ENCODE measurements at regions not wholly inside any gene's neighbourhood (a gene's known extent, or its start where the extent isn't known, plus 50 kb on each side); places are given as distances from the start of the nearest gene placed in this dataset.

- peaks cover 0 to 3% of the 10 kb centered on the region in 2 experiments; a peak in 1 of 5 replicates for H3K27me3 ChIP-seq (ENCODE audit: control insufficient read depth in 1 of 2, insufficient read depth in 2 of 2, low read length in 2 of 2)
- no peaks in the 10 kb centered on the region for H3K79me2 ChIP-seq (ENCODE audit: insufficient read depth, low read length)
- no peak overlapping the region for H2AFZ ChIP-seq (ENCODE audit: low read length)
- TF ChIP-seq FOXJ3 (CRISPR knock-in tag; IDR thresholded peaks at IDR 0.05; ENCODE audit: borderline replicate concordance) (no peak), TEAD2 (CRISPR knock-in tag; IDR thresholded peaks at IDR 0.05) (no peak), CHCHD3 (CRISPR knock-in tag; IDR thresholded peaks at IDR 0.05) (no peak), ZSCAN21 (CRISPR knock-in tag; IDR thresholded peaks at IDR 0.05; ENCODE audit: borderline replicate concordance) (no peak), NFRKB (IDR thresholded peaks at IDR 0.05) (no peak), ZNF225 (CRISPR knock-in tag; IDR thresholded peaks at IDR 0.05) (no peak), KAT2B (IDR thresholded peaks at IDR 0.05; ENCODE audit: borderline replicate concordance, low read depth, low read length) (no peak)
- FAIRE-seq (no peak), DNase-seq (ENCODE audit: low spot score) (no peak), ATAC-seq (no peak)
- no peak overlapping the region for H3K4me2 ChIP-seq (ENCODE audit: low read depth, low read length)
- no peak overlapping the region for H3K4me3 ChIP-seq (replicated peaks in 1 of 3; ENCODE audit: insufficient read depth in 1 of 3, low read depth in 2 of 3, low read length in 3 of 3)
- H4K20me1 ChIP-seq (ENCODE audit: insufficient read depth, low read length), result no peaks in the 10 kb centered on the region
- no peaks in the 10 kb centered on the region for H3K4me1 ChIP-seq (ENCODE audit: insufficient read depth, low read length)
- in situ Hi-C loops (cut with HindIII; ENCODE audit: extremely low pct_ligation_motif_present, low pct_unique_long_range_greater_than_20kb), result no loop called here
- H3K36me3 ChIP-seq (replicated peaks in 1 of 2; ENCODE audit: control insufficient read depth in 1 of 2, insufficient read depth in 2 of 2, low read length in 2 of 2), result no peaks in the 10 kb centered on the region
- H3K9ac ChIP-seq (ENCODE audit: insufficient read depth, low read depth, low read length), result no peak overlapping the region
- CTCF ChIA-PET (ENCODE audit: low intra/inter-chr PET ratio, low total read pairs), result no interaction called here
- POLR2A ChIA-PET, result no interaction called here
- H3K9me3 ChIP-seq (ENCODE audit: low read length), result no peaks in the 10 kb centered on the region
- no TSS peak for BruUV-seq (replicated peaks)
- no peak overlapping the region for H3K27ac ChIP-seq (ENCODE audit: extremely low read length, insufficient read depth, low read length)
- WGBS (ENCODE audit: low lambda C conversion rate), result 45% methylated on average over 5 of the region's 5 CpGs
- intact Hi-C loops (cut with micrococcal nuclease; ENCODE audit: unreplicated experiment), result no loop called here
These were observed 105.2 kb upstream of the SLC28A3 start for GRCh38 chr9:84445737-84446136.

DNA sequence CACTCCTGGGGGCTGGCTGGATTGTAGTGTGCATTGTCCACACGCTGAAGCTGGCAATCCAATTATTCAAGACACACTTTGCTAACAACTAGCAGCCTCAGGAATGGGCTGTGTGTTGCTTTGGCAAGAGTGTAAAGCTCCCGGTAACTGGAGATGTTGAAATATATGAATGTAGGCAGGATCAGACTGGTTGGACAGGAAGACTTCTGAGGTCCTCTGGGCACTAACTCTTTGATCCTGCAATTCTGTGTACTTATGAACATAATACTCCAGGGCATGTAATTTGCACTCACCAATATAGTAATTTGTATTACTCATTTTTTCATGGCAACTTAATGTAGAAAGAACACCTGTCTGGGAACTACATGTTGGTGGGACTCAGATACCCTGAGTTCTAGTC lies 106.7 kb upstream of the SLC28A3 start:
- TF ChIP-seq ATF4 (CRISPR knock-in tag; IDR thresholded peaks at IDR 0.05), result no peak
- TF ChIP-seq, protein P1, sequence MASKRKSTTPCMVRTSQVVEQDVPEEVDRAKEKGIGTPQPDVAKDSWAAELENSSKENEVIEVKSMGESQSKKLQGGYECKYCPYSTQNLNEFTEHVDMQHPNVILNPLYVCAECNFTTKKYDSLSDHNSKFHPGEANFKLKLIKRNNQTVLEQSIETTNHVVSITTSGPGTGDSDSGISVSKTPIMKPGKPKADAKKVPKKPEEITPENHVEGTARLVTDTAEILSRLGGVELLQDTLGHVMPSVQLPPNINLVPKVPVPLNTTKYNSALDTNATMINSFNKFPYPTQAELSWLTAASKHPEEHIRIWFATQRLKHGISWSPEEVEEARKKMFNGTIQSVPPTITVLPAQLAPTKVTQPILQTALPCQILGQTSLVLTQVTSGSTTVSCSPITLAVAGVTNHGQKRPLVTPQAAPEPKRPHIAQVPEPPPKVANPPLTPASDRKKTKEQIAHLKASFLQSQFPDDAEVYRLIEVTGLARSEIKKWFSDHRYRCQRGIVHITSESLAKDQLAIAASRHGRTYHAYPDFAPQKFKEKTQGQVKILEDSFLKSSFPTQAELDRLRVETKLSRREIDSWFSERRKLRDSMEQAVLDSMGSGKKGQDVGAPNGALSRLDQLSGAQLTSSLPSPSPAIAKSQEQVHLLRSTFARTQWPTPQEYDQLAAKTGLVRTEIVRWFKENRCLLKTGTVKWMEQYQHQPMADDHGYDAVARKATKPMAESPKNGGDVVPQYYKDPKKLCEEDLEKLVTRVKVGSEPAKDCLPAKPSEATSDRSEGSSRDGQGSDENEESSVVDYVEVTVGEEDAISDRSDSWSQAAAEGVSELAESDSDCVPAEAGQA (IDR thresholded peaks at IDR 0.05; ENCODE audit: low read depth), result no peak
- TF ChIP-seq, protein P1 (CRISPR knock-in tag; IDR thresholded peaks at IDR 0.05; ENCODE audit: borderline replicate concordance), result no peak
- TF ChIP-seq, protein P2, sequence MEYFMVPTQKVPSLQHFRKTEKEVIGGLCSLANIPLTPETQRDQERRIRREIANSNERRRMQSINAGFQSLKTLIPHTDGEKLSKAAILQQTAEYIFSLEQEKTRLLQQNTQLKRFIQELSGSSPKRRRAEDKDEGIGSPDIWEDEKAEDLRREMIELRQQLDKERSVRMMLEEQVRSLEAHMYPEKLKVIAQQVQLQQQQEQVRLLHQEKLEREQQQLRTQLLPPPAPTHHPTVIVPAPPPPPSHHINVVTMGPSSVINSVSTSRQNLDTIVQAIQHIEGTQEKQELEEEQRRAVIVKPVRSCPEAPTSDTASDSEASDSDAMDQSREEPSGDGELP (IDR thresholded peaks at IDR 0.05; ENCODE audit: borderline replicate concordance, low read depth), result no peak
- TF ChIP-seq MTA1 (CRISPR knock-in tag; IDR thresholded peaks at IDR 0.05; ENCODE audit: borderline replicate concordance), result no peak
- Histone ChIP-seq H3K36me3 (replicated peaks in 1 of 2; ENCODE audit: control insufficient read depth in 1 of 2, insufficient read depth in 2 of 2, low read length in 2 of 2) (no peaks in the 10 kb centered on the region), H3K27ac (ENCODE audit: extremely low read length, insufficient read depth, low read length) (no peak overlapping the region), H3K9ac (ENCODE audit: insufficient read depth, low read depth, low read length) (no peak overlapping the region), H3K4me2 (ENCODE audit: low read depth, low read length) (no peak overlapping the region), H3K4me1 (ENCODE audit: insufficient read depth, low read length) (no peaks in the 10 kb centered on the region), H4K20me1 (ENCODE audit: insufficient read depth, low read length) (no peaks in the 10 kb centered on the region), H3K9me3 (ENCODE audit: low read length) (no peaks in the 10 kb centered on the region), H3K4me3 (replicated peaks in 1 of 3; ENCODE audit: insufficient read depth in 1 of 3, low read depth in 2 of 3, low read length in 3 of 3) (no peak overlapping the region), H3K27me3 (ENCODE audit: control insufficient read depth in 1 of 2, insufficient read depth in 2 of 2, low read length in 2 of 2) (peaks cover 0 to 3% of the 10 kb centered on the region in 2 experiments; a peak in 1 of 5 replicates), H3K79me2 (ENCODE audit: insufficient read depth, low read length) (no peaks in the 10 kb centered on the region), H2AFZ (ENCODE audit: low read length) (no peak overlapping the region)
- BruUV-seq (replicated peaks), result no TSS peak
- DNase-seq (ENCODE audit: low spot score), result no peak
- intact Hi-C loops (cut with micrococcal nuclease; ENCODE audit: unreplicated experiment), result no loop called here
- WGBS (ENCODE audit: low lambda C conversion rate), result 14% methylated on average over 1 of the region's 2 CpGs
- in situ Hi-C loops (cut with HindIII; ENCODE audit: extremely low pct_ligation_motif_present, low pct_unique_long_range_greater_than_20kb), result no loop called here
- no peak for ATAC-seq
- ChIA-PET CTCF (ENCODE audit: low intra/inter-chr PET ratio, low total read pairs) (no interaction called here), POLR2A (no interaction called here)
- no peak for FAIRE-seq

Measured in HepG2 (cell line).